ENCODE measurements at regions not wholly inside any gene's neighbourhood (a gene's known extent, or its start where the extent isn't known, plus 50 kb on each side); places are given as distances from the start of the nearest gene placed in this dataset.

- DNase-seq: peak; percentile 67
Observed at GRCh38 chr14:53539489-53540126, 386.5 kb upstream of the DDHD1 start.

GRCh38 chr14:53538316-53538881, 385.3 kb upstream of the DDHD1 start:
- DNase-seq: no peak

GRCh38 chr14:53537422-53538315, 384.5 kb upstream of the DDHD1 start:
- DNase-seq: no peak

GRCh38 chr14:53536446-53536845, 383.3 kb upstream of the DDHD1 start:
- DNase-seq: no peak

- DNase-seq: no peak
Observed at GRCh38 chr14:53534841-53535240, 381.7 kb upstream of the DDHD1 start.

- no peak for DNase-seq
Observed at GRCh38 chr14:53533384-53533970, 380.4 kb upstream of the DDHD1 start.

- DNase-seq: no peak
Observed at GRCh38 chr14:53532853-53533252, 379.7 kb upstream of the DDHD1 start.

GRCh38 chr14:53531730-53532129, 378.6 kb upstream of the DDHD1 start:
- no peak for DNase-seq

GRCh38 chr14:53531156-53531555, 378.0 kb upstream of the DDHD1 start:
- no peak for DNase-seq

GRCh38 chr14:53529519-53529918, 376.4 kb upstream of the DDHD1 start:
- DNase-seq: no peak

GRCh38 chr14:53528185-53528671, 375.1 kb upstream of the DDHD1 start:
- DNase-seq: no peak

- DNase-seq: no peak
Observed at GRCh38 chr14:53526200-53526599, 373.1 kb upstream of the DDHD1 start.

- no peak for DNase-seq
Observed at GRCh38 chr14:53525608-53526007, 372.5 kb upstream of the DDHD1 start.

- no peak for DNase-seq
Observed at GRCh38 chr14:53524391-53524790, 371.3 kb upstream of the DDHD1 start.

- no peak for DNase-seq
Observed at GRCh38 chr14:53523226-53523625, 370.1 kb upstream of the DDHD1 start.

GRCh38 chr14:53520078-53520928, 367.2 kb upstream of the DDHD1 start:
- DNase-seq: no peak

- DNase-seq: no peak
Observed at GRCh38 chr14:53519137-53519536, 366.0 kb upstream of the DDHD1 start.

- DNase-seq: no peak
Observed at GRCh38 chr14:53517270-53517960, 364.3 kb upstream of the DDHD1 start.

GRCh38 chr14:53516261-53516774, 363.2 kb upstream of the DDHD1 start:
- DNase-seq: no peak

- DNase-seq: no peak
Observed at GRCh38 chr14:53515276-53515675, 362.2 kb upstream of the DDHD1 start.

GRCh38 chr14:53514197-53514596, 361.1 kb upstream of the DDHD1 start:
- DNase-seq: no peak
